Tibial nerve (tissue), 4 donors: ENCODE measurements at regions not wholly inside any gene's neighbourhood (a gene's known extent, or its start where the extent isn't known, plus 50 kb on each side); places are given as distances from the start of the nearest gene placed in this dataset.

ENCODE experiments used
- DNase-seq, 2 donors: peaks; one replicate each; pipeline ENCODE4 v3.0.0-alpha.2; 2019; ENCODE audit warnings: low spot score in 2 of 2
- H3K27ac ChIP-seq, 4 donors: fragments of 200-600 bp; sonication (generic) in 3 of 4; one replicate each; pipeline ENCODE4 v1.5.1; 2017 to 2019; ENCODE audit warnings: mild to moderate bottlenecking in 1 of 4
- H3K27me3 ChIP-seq, 2 donors: fragments of 200-600 bp; sonication (generic) in 1 of 2; one replicate each; pipeline versions ENCODE4 v1.5.1 to v1.6.0; 2017 to 2019
- H3K36me3 ChIP-seq, 3 donors: fragments of 200-600 bp; sonication (generic); one replicate each; pipeline ENCODE4 v1.5.1; 2018 to 2019
- H3K4me1 ChIP-seq, 4 donors: fragments of 200-600 bp; sonication (generic) in 3 of 4; one replicate each; pipeline ENCODE4 v1.5.1; 2017 to 2019
- H3K4me3 ChIP-seq, 4 donors: fragments of 200-600 bp; sonication (generic) in 3 of 4; one replicate each; pipeline ENCODE4 v1.5.1; 2017 to 2019; ENCODE audit warnings: mild to moderate bottlenecking in 1 of 4, moderate library complexity in 1 of 4
- H3K9me3 ChIP-seq, 4 donors: fragments of 200-600 bp; sonication (generic) in 3 of 4; one replicate each; pipeline ENCODE4 v1.5.1; 2017 to 2019
- CTCF ChIP-seq, 5 experiments: fragments of 200-600 bp in 3 of 5; fragments of 450-650 bp in 2 of 5; sonication (generic) in 3 of 5; IDR thresholded peaks; one replicate each; pipeline ENCODE4 v1.5.1; 2016 to 2019; ENCODE audit warnings: antibody characterized with exemption in 5 of 5, mild to moderate bottlenecking in 3 of 5, moderate library complexity in 2 of 5
- EP300 ChIP-seq, 2 donors: sonication (generic); formaldehyde crosslinking; IDR thresholded peaks; one replicate each; pipeline ENCODE4 v1.6.1; 2017; ENCODE audit warnings: antibody characterized with exemption in 2 of 2, mild to moderate bottlenecking in 1 of 2
- POLR2A ChIP-seq, 2 donors: fragments of 450-650 bp; IDR thresholded peaks; one replicate each; pipeline ENCODE4 v1.6.1; 2017; ENCODE audit warnings: antibody characterized with exemption in 2 of 2, mild to moderate bottlenecking in 2 of 2, moderate library complexity in 2 of 2
- WGBS, 2 donors: methylation state at CpG; one replicate each; pipeline ENCODE4 v1.1.5; 2018; 5-methylcytosine and 5-hydroxymethylcytosine counted together

DNA sequence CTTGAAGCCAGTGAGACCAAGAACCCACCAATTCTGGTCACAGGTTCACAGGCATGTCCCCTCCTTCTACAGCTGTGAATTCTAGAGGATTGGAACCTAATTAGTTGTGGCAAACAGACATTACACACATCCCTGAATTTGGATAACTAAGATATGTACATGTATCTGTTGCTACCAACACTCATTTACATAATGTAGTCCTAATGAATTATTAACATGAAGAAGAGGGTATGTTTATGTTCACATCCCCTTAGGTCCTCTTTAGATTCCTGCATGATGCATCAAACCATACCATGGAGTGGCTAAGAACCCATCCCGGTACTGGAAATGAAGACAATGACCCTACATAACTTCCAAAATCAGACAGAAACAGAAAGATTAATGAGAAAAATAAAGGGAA, 326.9 kb upstream of the RBMY1B start:
- no peak overlapping the region for H3K27ac ChIP-seq
- 100% methylated on average over 1 of the region's 1 CpG; no CpG with 5 or more reads in 1 of the 2 donors for WGBS, 2 donors
- H3K4me3 ChIP-seq: no peak overlapping the region

GRCh38 chrY:21185419-21186105, 325.6 kb upstream of the RBMY1B start:
- H3K36me3 ChIP-seq: no peaks in the 10 kb centered on the region
- no peaks in the 10 kb centered on the region for H3K4me1 ChIP-seq
- no peaks in the 10 kb centered on the region for H3K9me3 ChIP-seq
- no peak overlapping the region for H3K27ac ChIP-seq
- no peak for TF ChIP-seq EP300 (IDR thresholded peaks at IDR 0.05)
- no peak for TF ChIP-seq POLR2A (IDR thresholded peaks at IDR 0.05)
- no peak for TF ChIP-seq CTCF (IDR thresholded peaks at IDR 0.05)
- WGBS, 2 donors: 57% methylated on average over 6 of the region's 6 CpGs; no CpG with 5 or more reads in 1 of the 2 donors
- DNase-seq: no peak
- H3K4me3 ChIP-seq: no peak overlapping the region
- no peaks in the 10 kb centered on the region for H3K27me3 ChIP-seq

More for the DNA sequence above, 326.9 kb upstream of the RBMY1B start:
- TF ChIP-seq POLR2A (IDR thresholded peaks at IDR 0.05): no peak
- TF ChIP-seq EP300 (IDR thresholded peaks at IDR 0.05): no peak
- no peak for TF ChIP-seq CTCF (IDR thresholded peaks at IDR 0.05)
- Histone ChIP-seq H3K4me1 (no peaks in the 10 kb centered on the region), H3K36me3 (no peaks in the 10 kb centered on the region), H3K27me3 (no peaks in the 10 kb centered on the region), H3K9me3 (no peaks in the 10 kb centered on the region)
- no peak for DNase-seq

DNA sequence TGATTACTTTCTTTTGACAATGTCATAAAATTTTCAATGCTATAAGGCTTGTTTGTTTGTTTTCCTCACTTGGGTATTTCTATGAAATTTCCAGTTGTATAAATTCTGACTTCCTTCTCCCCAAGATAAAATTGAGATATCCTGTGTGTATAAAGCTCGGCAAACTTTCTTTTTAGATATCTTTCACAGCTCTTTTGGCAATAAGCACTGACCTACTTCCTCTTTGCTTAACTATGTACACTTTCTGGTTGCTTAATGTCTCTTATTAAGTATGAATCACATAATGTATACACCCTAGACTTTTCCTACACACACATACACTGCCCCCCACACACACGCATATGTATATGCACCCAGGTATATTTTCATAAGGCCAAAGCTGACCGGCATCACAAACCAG, 318.4 kb upstream of the RBMY1B start:
- Histone ChIP-seq H3K36me3 (no peaks in the 10 kb centered on the region), H3K27ac (no peak overlapping the region), H3K4me1 (no peaks in the 10 kb centered on the region), H3K27me3 (no peaks in the 10 kb centered on the region), H3K4me3 (no peak overlapping the region), H3K9me3 (no peaks in the 10 kb centered on the region)
- WGBS, 2 donors: 82% methylated on average over 3 of the region's 3 CpGs; no CpG with 5 or more reads in 1 of the 2 donors
- TF ChIP-seq CTCF (IDR thresholded peaks at IDR 0.05) (no peak), EP300 (IDR thresholded peaks at IDR 0.05) (no peak), POLR2A (IDR thresholded peaks at IDR 0.05) (no peak)
- DNase-seq: no peak

DNA sequence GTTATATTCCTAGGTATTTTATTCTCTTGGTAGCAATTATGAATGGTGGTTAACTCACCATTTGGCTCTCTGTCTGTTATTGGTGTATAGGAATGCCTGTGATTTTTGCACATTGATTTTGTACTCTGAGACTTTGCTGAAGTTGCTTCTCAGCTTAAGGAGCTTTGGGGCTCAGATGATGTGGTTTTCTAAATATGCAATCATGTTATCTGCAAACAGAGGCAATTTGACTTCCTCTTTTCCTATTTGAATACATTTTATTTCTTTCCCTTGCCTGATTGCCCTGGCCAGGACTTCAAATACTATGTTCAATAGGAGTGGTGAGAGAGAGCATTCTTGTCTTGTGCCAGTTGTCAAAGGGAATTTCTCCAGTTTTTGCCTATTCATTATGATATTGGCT, 310.9 kb upstream of the RBMY1B start:
- no peak overlapping the region for H3K27ac ChIP-seq
- H3K9me3 ChIP-seq: no peaks in the 10 kb centered on the region
- H3K4me1 ChIP-seq: no peaks in the 10 kb centered on the region
- no peak overlapping the region for H3K4me3 ChIP-seq
- H3K36me3 ChIP-seq: no peaks in the 10 kb centered on the region
- no peak for TF ChIP-seq EP300 (IDR thresholded peaks at IDR 0.05)
- no peak for TF ChIP-seq POLR2A (IDR thresholded peaks at IDR 0.05)
- TF ChIP-seq CTCF (IDR thresholded peaks at IDR 0.05): no peak
- no peak for DNase-seq
- no peaks in the 10 kb centered on the region for H3K27me3 ChIP-seq

DNA sequence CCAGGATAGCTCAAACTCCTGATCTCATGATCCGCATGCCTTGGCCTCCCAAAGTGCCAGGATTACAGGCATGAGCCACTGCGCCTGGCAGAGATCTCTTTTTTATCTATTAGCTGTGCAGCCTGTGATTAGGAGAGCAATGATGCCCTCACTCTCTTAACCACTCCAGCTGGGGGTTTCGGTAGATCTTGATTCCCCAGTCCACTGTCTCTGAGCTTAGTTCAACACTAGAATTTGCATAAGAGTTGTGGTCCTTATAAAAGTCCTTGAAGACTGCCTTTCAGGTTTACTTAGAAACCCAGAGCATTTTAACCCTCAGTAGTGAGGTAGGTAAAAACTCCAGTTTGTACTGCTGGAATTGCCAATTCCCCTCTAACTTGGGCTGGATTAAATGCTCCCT, 283.3 kb upstream of the RBMY1B start:
- DNase-seq: no peak
- Histone ChIP-seq H3K27ac (no peak overlapping the region), H3K4me1 (no peaks in the 10 kb centered on the region), H3K9me3 (peaks cover 0 to 3% (median 0%) of the 10 kb centered on the region in 4 donors), H3K36me3 (no peaks in the 10 kb centered on the region), H3K4me3 (no peak overlapping the region), H3K27me3 (no peaks in the 10 kb centered on the region)
- TF ChIP-seq POLR2A (IDR thresholded peaks at IDR 0.05) (no peak), EP300 (IDR thresholded peaks at IDR 0.05) (no peak), CTCF (IDR thresholded peaks at IDR 0.05) (no peak)
- 100% methylated on average over 3 of the region's 3 CpGs; no CpG with 5 or more reads in 1 of the 2 donors for WGBS, 2 donors
